HG02588 (cell line): ENCODE measurements at regions not wholly inside any gene's neighbourhood (a gene's known extent, or its start where the extent isn't known, plus 50 kb on each side); places are given as distances from the start of the nearest gene placed in this dataset.

Experiments used
- ATAC-seq: cut with Tn5 transposase; IDR thresholded peaks from one replicate; pipeline ENCODE4 v1.9.1; 2021; ENCODE audit warnings: mild to moderate bottlenecking, moderate library complexity; ENCODE audit not compliant: unreplicated experiment

- no peak for ATAC-seq
Observed at GRCh38 chr2:151157000-151157735, 104.5 kb downstream of the RBM43 start.

GRCh38 chr2:151156431-151156830, 105.2 kb downstream of the RBM43 start:
- no peak for ATAC-seq

- ATAC-seq = no peak
Observed at GRCh38 chr2:151153601-151154000, 108.1 kb downstream of the RBM43 start.

GRCh38 chr2:151150331-151151320, 111.0 kb downstream of the RBM43 start:
- ATAC-seq = no peak

GRCh38 chr2:151138507-151138906, 123.2 kb downstream of the RBM43 start:
- ATAC-seq = no peak

GRCh38 chr2:151137526-151137925, 124.1 kb downstream of the RBM43 start:
- ATAC-seq = no peak

- no peak for ATAC-seq
Observed at GRCh38 chr2:151120011-151120410, 141.7 kb downstream of the RBM43 start.

GRCh38 chr2:151119374-151119773, 142.3 kb downstream of the RBM43 start:
- ATAC-seq = no peak

GRCh38 chr2:151118269-151118668, 143.4 kb downstream of the RBM43 start:
- no peak for ATAC-seq

- ATAC-seq = no peak
Observed at GRCh38 chr2:151114874-151115273, 146.8 kb downstream of the RBM43 start.

- no peak for ATAC-seq
Observed at GRCh38 chr2:151113318-151113717, 148.3 kb downstream of the RBM43 start.

GRCh38 chr2:151111599-151112278, 149.9 kb downstream of the RBM43 start:
- no peak for ATAC-seq

- no peak for ATAC-seq
Observed at GRCh38 chr2:151106805-151107506, 154.7 kb downstream of the RBM43 start.

- no peak for ATAC-seq
Observed at GRCh38 chr2:151103551-151103950, 158.1 kb downstream of the RBM43 start.

- ATAC-seq = no peak
Observed at GRCh38 chr2:151102226-151102625, 159.4 kb downstream of the RBM43 start.

GRCh38 chr2:151098841-151099240, 162.8 kb downstream of the RBM43 start:
- no peak for ATAC-seq

GRCh38 chr2:151097895-151098294, 163.8 kb downstream of the RBM43 start:
- no peak for ATAC-seq

- no peak for ATAC-seq
Observed at GRCh38 chr2:151097128-151097527, 164.5 kb downstream of the RBM43 start.

- ATAC-seq = no peak
Observed at GRCh38 chr2:151096235-151096634, 165.4 kb downstream of the RBM43 start.

GRCh38 chr2:151095463-151095862, 166.2 kb downstream of the RBM43 start:
- ATAC-seq = no peak

- ATAC-seq = no peak
Observed at GRCh38 chr2:151091583-151091982, 170.1 kb downstream of the RBM43 start.
